ENCODE measurements at regions not wholly inside any gene's neighbourhood (a gene's known extent, or its start where the extent isn't known, plus 50 kb on each side); places are given as distances from the start of the nearest gene placed in this dataset.

- TF ChIP-seq NFYB (CRISPR knock-in tag; conservative IDR thresholded peaks at IDR 0.05; ENCODE audit: low read depth) (no peak), USF2 (CRISPR knock-in tag; IDR thresholded peaks at IDR 0.05) (no peak), TEAD4 (CRISPR knock-in tag; IDR thresholded peaks at IDR 0.05) (no peak)
- TF ChIP-seq, protein P1, sequence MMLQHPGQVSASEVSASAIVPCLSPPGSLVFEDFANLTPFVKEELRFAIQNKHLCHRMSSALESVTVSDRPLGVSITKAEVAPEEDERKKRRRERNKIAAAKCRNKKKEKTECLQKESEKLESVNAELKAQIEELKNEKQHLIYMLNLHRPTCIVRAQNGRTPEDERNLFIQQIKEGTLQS (CRISPR knock-in tag; conservative IDR thresholded peaks at IDR 0.05): no peak
- TF ChIP-seq, protein P2, sequence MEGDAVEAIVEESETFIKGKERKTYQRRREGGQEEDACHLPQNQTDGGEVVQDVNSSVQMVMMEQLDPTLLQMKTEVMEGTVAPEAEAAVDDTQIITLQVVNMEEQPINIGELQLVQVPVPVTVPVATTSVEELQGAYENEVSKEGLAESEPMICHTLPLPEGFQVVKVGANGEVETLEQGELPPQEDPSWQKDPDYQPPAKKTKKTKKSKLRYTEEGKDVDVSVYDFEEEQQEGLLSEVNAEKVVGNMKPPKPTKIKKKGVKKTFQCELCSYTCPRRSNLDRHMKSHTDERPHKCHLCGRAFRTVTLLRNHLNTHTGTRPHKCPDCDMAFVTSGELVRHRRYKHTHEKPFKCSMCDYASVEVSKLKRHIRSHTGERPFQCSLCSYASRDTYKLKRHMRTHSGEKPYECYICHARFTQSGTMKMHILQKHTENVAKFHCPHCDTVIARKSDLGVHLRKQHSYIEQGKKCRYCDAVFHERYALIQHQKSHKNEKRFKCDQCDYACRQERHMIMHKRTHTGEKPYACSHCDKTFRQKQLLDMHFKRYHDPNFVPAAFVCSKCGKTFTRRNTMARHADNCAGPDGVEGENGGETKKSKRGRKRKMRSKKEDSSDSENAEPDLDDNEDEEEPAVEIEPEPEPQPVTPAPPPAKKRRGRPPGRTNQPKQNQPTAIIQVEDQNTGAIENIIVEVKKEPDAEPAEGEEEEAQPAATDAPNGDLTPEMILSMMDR (IDR thresholded peaks at IDR 0.05): no peak
Observed at GRCh38 chr3:74447221-74447620, 167.2 kb downstream of the CNTN3 start.
